Upper lobe of right lung (tissue), 1 donor: ENCODE measurements at regions not wholly inside any gene's neighbourhood (a gene's known extent, or its start where the extent isn't known, plus 50 kb on each side); places are given as distances from the start of the nearest gene placed in this dataset.

Experiments used
- ATAC-seq: fragments of 200-7000 bp; cut with Tn5 transposase; one replicate; pipeline ENCODE4 v1.9.1; 2020; ENCODE audit warnings: mild to moderate bottlenecking, moderate library complexity
- DNase-seq: peaks from one replicate; pipeline ENCODE4 v3.0.0-alpha.2; 2020
- H3K27ac ChIP-seq: fragments of 200-600 bp; one replicate; pipeline ENCODE4 v1.8.0; 2022
- H3K27me3 ChIP-seq: fragments of 200-600 bp; one replicate; pipeline ENCODE4 v1.8.0; 2022; ENCODE audit warnings: mild to moderate bottlenecking
- H3K36me3 ChIP-seq: fragments of 200-600 bp; one replicate; pipeline ENCODE4 v1.8.0; 2022
- H3K4me1 ChIP-seq: fragments of 200-600 bp; one replicate; pipeline ENCODE4 v1.8.0; 2022
- H3K4me3 ChIP-seq: fragments of 200-600 bp; one replicate; pipeline ENCODE4 v1.8.0; 2022; ENCODE audit warnings: mild to moderate bottlenecking
- H3K9me3 ChIP-seq: fragments of 200-600 bp; one replicate; pipeline ENCODE4 v1.8.0; 2022
- intact Hi-C: fragments of 100-400 bp; cut with DNase I; formaldehyde crosslinking; loops from one replicate; pipeline ENCODE4 v1.11.0; 2022
- TF ChIP-seq, protein P1 (sequence below): fragments of 200-600 bp; IDR thresholded peaks from one replicate; pipeline ENCODE4 v1.8.0; 2022; ENCODE audit warnings: antibody characterized with exemption
- donor health status: DM: no; HTN: yes; CAD: no; lungs with severe emphysema.

GRCh38 chr13:22074403-22074802 is 403.5 kb downstream of the FGF9 start:
- intact Hi-C loops, result no loop called here
- Histone ChIP-seq H3K4me3 (no peak overlapping the region), H3K27ac (no peak overlapping the region), H3K36me3 (no peaks in the 10 kb centered on the region), H3K4me1 (no peaks in the 10 kb centered on the region), H3K27me3 (no peaks in the 10 kb centered on the region), H3K9me3 (no peaks in the 10 kb centered on the region)
- ATAC-seq (no peak), DNase-seq (no peak)
- TF ChIP-seq, protein P1, sequence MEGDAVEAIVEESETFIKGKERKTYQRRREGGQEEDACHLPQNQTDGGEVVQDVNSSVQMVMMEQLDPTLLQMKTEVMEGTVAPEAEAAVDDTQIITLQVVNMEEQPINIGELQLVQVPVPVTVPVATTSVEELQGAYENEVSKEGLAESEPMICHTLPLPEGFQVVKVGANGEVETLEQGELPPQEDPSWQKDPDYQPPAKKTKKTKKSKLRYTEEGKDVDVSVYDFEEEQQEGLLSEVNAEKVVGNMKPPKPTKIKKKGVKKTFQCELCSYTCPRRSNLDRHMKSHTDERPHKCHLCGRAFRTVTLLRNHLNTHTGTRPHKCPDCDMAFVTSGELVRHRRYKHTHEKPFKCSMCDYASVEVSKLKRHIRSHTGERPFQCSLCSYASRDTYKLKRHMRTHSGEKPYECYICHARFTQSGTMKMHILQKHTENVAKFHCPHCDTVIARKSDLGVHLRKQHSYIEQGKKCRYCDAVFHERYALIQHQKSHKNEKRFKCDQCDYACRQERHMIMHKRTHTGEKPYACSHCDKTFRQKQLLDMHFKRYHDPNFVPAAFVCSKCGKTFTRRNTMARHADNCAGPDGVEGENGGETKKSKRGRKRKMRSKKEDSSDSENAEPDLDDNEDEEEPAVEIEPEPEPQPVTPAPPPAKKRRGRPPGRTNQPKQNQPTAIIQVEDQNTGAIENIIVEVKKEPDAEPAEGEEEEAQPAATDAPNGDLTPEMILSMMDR, result no peak

DNA sequence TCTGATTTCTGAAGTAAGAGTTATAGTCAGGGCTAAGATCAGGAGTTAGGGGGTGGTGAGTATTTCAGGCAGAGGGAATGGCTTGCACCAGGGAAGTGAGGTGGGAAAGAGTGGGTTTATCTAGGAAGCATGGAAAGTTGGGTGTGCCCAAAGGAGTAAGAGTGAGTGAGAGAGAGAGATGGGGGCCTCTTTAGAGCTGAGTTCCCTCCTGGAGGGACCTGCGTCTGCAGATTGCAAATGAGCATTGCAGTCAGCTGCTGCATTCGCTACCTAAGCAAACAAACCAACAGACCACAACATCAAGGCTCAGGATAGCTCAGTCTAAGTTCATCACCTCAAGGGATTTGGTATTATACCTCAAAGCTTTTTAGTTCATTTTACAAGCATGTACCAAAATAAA is 405.8 kb downstream of the FGF9 start:
- TF ChIP-seq, protein P1, result no peak
- no peak overlapping the region for H3K27ac ChIP-seq
- no peak for ATAC-seq
- intact Hi-C loops, result no loop called here
- H3K4me3 ChIP-seq, result no peak overlapping the region
- H3K36me3 ChIP-seq, result no peaks in the 10 kb centered on the region
- H3K4me1 ChIP-seq, result no peaks in the 10 kb centered on the region
- DNase-seq, result no peak
- H3K27me3 ChIP-seq, result no peaks in the 10 kb centered on the region
- no peaks in the 10 kb centered on the region for H3K9me3 ChIP-seq

- Histone ChIP-seq H3K9me3 (no peaks in the 10 kb centered on the region), H3K4me3 (no peak overlapping the region), H3K36me3 (no peaks in the 10 kb centered on the region), H3K27me3 (no peaks in the 10 kb centered on the region), H3K4me1 (no peaks in the 10 kb centered on the region), H3K27ac (no peak overlapping the region)
- no peak for DNase-seq
- intact Hi-C loops, result no loop called here
- ATAC-seq, result no peak
- TF ChIP-seq, protein P1, result no peak
Observed at GRCh38 chr13:22077205-22077683, 406.4 kb downstream of the FGF9 start.

DNA sequence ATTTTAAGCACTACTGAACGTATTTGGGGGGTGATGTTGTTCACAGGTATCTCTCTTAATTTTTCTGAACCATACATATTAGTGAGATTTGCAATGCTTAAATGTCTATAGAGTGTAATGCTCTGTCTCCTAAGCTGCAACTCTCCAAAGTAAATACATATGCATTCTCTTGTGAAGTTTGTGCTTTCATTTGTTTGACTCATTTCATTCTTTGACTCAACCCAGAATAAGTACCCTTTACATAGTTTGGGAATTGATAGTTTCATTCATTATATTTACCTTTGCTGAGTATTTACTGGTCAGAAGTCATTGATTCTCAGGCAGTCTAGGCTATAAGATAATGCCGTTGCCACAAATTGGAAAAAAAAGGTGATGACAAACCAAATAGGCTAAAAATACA is 406.9 kb downstream of the FGF9 start:
- Histone ChIP-seq H3K36me3 (no peaks in the 10 kb centered on the region), H3K4me3 (no peak overlapping the region), H3K4me1 (no peaks in the 10 kb centered on the region), H3K27ac (no peak overlapping the region), H3K27me3 (no peaks in the 10 kb centered on the region), H3K9me3 (no peaks in the 10 kb centered on the region)
- TF ChIP-seq, protein P1, result no peak
- intact Hi-C loops, result no loop called here
- no peak for DNase-seq
- ATAC-seq, result no peak

GRCh38 chr13:22079961-22080360 is 409.1 kb downstream of the FGF9 start:
- H3K9me3 ChIP-seq, result no peaks in the 10 kb centered on the region
- H3K27me3 ChIP-seq, result no peaks in the 10 kb centered on the region
- TF ChIP-seq, protein P1, result no peak
- H3K27ac ChIP-seq, result no peak overlapping the region
- intact Hi-C loops, result no loop called here
- H3K4me3 ChIP-seq, result no peak overlapping the region
- no peaks in the 10 kb centered on the region for H3K4me1 ChIP-seq
- ATAC-seq, result no peak
- DNase-seq, result no peak
- no peaks in the 10 kb centered on the region for H3K36me3 ChIP-seq

DNA sequence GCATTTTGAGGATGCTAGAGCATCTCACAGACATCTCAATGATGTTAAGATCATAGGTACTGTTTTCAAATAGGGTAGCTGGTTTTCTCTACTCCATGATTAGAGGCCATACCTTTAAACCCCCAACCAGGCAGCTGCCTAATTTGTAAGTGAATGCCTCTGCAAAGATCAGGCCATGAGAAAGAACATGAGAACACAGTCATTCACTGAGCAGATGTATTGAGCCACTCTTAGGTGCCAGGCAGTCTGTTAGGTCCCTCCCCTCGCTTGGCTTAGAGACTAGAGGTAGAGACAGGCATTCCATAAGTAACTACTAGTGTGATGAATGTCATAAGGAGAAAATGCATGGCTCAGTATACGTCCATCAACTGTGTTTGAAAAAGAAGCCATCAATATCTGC is 410.0 kb downstream of the FGF9 start:
- Histone ChIP-seq H3K36me3 (no peaks in the 10 kb centered on the region), H3K4me3 (no peak overlapping the region), H3K27ac (no peak overlapping the region), H3K9me3 (no peaks in the 10 kb centered on the region), H3K27me3 (no peaks in the 10 kb centered on the region), H3K4me1 (no peaks in the 10 kb centered on the region)
- ATAC-seq, result no peak
- TF ChIP-seq, protein P1, result no peak
- no peak for DNase-seq
- intact Hi-C loops, result no loop called here
